Activated T-cell treated with anti-CD3 and anti-CD28 coated beads for 4 hours (primary cell): ENCODE measurements at regions not wholly inside any gene's neighbourhood (a gene's known extent, or its start where the extent isn't known, plus 50 kb on each side); places are given as distances from the start of the nearest gene placed in this dataset.
"Not testable (repeated sequence)": the region's sequence is repeated elsewhere in the genome, so short reads cannot be mapped to it uniquely, and the experiment has no call there.

Experiments
- DNase-seq: peaks from one replicate; pipeline ENCODE4 v3.0.0-alpha.2; 2020

DNA sequence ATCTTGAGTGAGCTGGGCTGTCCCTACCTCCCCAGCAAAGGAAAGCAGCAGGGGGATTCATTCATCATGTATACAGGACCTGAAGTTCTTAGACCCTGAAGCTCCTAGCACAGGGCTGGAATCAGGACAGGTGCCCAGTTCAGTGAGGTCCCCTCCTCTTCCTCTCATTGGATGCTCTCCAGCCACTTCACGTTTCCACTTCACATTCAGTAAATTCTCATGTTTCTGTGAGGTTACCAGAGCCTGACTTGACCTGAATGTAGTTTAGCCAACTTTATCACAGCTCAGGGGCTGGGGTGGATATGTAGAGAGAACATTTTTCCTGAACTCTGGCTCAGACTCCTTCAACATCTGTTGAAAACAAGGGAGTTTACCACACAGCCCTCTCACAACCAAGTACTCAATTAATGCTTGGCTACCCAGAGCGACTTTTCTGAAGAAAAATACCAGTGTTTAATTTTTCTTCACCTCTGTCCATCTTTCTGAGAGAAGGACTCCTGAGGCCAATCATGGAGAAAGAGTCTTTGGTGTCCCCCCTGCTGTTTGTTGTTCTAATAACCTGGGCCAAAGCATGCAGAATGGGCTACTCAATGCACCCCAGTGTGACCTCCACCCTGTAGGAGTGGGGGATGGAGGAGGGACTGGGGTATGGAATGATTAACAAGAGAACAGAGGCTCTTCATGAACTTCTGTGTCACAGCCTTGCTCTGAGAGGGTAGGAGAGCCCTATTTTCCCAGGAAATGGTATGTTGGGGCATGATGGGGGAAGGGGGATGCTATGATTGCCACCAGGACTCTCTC is 108.3 kb upstream of the FGGY start:
- no peak for DNase-seq

DNA sequence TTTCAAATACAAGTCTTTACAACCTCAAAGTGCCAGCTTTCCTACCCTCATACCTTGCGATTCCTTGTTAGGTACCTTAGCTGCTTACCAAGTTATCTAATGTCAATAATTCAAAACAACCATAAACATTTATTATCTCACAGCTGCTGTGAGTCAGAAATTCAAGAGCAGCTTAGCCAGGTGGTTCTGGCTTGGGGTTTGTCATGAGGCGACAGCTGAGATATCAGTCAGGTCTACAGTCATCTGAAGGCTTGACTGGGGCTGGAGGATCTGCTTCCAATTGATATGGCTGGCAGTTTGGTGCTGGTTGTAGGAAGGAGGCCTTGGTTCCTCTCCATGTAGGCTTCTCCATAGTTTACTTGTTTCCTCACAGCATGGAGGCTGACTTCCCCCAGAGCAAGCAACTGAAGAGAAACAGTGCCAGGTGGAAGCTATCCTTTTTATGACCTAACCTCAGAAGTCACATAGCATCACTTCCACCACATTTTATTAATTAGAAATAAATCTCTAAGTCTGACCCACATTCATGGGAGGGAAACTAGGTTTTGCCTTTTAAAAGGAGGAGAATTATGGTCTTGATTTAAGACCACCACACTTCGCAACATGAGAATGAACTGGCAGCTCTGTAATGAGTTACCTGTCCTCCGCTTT is 103.3 kb upstream of the FGGY start:
- DNase-seq: no peak

DNA sequence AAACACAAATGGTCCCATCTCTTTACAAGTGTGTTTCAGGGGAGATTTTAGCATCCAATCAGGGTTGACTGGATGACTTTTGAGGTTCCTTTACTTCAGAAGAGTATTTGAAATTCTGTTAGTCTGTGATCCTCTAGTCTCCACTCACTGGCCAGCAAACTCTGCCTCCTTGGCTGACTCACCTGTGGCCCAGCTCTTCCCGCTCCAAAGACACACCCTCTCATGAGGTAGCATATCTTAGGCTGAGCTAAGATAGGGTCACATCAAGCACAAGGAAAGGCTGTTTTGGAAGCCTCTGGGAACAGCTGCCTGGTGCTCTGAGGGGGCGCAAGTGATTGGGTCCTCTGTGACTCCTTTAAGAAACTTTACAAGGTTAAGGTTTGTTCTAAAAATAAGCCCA is 102.3 kb upstream of the FGGY start:
- DNase-seq: no peak

DNA sequence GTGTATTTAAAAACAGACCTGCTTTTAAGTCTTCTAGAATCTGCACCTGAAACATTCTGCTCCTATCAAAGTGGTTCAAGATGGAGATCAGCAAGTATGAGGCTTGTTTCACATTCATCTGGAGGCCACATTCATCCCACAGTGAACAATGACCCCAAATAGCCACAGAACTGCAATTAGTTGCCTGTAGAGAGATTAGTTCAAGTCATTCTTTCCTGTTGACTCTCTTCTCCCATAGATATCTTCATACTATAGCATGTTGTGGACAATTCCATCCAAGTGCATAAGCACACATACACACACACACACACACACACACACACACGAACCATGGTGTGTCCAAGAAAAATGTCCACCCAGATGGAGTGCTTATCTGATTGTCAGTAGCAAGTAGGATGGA is 101.7 kb upstream of the FGGY start:
- no peak for DNase-seq

DNA sequence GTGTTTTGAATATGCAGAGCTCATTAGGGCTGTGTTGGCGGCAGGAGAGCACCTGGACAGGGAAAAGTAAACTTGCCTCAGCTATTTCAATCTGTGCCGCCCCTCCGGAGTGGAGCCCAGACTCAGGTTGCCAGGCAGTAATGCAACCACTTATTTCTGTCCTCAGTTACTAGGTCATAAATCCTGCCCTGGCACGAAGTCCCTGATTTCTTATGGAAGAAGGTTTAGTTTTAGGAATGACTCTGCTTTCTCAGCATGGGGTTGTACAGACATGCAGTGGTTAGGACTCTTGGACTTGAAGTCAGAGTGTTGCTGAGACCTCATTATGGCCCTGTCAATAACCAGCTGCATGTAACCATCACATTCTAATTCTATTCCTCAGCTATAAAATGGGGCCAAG is 98.3 kb upstream of the FGGY start:
- no peak for DNase-seq

DNA sequence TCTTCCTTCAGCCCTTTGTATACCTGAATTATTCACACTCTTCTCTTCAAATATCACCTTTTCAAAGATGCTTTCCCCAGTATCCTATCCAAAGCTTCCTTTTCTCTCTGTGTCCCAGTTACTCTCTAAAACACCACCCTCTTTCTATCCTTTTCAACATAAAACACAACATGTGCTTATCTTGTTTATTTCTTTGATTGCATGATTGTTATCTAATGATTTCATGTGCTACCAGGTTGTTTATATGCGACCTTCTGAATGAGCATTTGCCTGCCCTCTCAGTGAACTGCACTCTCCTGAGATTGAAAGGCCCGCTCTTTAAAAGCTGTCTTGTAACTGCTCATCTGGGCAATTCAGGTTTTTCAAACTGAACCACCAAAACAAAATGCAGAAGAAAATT is 97.7 kb upstream of the FGGY start:
- DNase-seq: no peak

DNA sequence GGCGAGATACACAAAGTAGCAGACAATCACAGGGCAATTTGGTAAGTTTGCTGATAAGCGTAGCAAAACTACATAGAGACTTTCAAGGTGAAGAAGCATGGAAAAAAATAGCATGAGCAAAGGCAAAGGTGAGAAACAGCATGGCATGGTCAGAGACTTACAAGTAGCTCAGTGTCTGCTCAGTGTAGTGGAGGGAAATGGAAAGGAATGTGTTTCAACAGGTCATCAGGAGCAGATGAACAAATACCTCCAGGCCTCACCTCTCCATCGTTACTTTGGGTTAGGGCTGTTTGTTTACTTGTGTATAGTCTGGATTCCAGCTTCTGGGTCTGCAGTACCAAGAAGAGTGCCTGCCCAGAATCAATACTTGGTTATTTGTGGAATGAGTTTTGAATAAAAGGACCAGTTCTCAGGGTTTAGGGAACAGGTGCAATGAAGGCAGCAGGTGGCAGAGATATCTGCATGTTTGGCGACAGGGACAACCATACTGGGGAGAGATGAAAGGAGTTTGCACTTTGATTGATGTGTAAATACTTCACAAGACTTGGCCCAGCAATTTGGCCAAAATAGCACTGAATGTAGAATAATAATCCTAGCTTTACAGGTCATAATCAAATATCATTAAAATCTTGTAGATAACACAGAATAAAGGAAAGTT is 97.0 kb upstream of the FGGY start:
- DNase-seq: no peak

DNA sequence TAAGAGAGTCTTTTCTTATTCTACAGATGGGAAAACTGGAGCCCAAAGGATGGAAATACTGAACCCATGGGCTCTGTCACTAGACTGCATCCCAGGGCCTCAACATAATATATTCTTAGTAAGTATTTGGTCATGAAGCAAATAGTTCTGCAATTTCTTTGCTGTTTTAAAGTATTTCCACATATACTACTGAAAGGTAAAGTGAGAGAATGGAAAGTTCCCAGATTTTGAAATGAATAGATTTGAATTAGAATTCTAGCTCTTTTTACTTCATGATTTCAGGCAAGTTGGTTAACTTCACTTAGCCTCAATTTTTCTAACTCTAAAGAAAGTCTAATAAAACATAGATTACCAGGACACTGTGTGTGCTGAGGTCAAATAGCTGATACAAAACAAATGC is 95.6 kb upstream of the FGGY start:
- no peak for DNase-seq

DNA sequence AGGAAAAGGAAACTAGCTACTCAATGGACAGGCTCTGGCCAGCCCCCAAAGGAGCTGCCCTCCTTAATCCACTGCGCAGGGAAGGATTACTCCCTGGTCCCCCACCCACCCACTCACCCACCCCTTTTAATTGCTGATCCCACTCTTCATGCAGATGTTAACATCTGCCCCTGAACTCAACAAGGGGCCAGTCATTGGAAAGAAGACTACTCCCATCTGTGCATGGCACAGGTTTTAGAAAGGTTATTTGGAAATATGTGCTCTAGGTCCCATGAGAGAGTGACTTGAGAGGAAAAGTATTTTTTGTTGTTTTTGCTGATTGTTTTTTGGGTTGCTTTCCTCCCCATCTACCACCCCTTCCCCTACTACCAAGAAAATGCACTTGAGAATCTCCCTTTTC is 94.4 kb upstream of the FGGY start:
- no peak for DNase-seq

DNA sequence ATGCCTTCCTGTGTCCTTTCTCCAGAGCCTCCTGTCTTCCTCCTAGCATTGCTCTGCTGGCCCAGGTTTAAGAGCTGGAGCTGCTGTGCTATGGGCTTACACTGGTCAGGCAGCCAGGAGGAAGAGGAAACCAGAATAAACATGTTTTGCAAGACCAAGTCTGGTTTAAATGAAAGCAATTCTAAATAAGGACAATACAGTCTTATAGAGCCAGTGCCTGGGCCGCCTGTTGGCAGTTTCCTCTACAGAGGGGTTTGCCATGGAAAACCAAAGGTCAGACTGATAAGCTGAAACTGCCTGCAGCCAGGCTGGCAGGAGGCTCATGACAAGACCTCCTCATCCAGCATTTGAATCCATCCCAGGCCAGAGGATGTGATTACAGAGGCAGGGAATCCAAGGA is 92.9 kb upstream of the FGGY start:
- no peak for DNase-seq

DNA sequence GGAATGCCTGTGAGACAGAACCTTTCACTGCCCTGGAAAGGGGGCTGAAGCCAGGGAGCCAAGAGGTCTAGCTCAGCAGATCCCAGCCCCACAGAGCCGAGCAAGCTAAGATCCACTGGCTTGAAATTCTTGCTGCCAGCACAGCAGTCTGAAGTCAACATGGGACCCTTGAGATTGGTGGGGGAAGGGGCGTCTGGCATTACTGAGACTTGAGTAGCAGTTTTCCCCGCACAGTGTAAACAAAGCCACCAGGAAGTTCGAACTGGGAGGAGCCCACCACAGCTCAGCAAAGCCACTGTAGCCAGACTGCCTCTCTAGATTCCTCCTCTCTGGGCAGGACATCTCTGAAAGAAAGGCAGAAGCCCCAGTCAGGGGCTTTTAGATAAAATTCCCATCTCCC is 90.3 kb upstream of the FGGY start:
- not testable (repeated sequence) for DNase-seq

DNA sequence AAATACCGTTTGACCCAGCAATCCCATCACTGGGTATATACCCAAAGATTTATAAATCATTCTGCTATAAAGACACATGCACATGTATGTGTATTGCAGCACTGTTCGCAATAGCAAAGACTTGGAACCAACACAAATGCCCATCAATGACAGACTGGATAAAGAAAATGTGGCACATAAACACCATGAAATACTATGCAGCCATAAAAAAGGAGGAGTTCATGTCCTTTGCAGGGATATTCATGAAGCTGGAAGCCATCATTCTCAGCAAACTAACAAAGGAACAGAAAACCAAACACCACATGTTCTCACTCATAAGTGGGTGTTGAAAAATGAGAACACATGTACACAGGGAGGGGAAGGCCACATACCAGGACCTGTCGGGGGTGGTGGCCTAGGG is 86.5 kb upstream of the FGGY start:
- DNase-seq: not testable (repeated sequence)

DNA sequence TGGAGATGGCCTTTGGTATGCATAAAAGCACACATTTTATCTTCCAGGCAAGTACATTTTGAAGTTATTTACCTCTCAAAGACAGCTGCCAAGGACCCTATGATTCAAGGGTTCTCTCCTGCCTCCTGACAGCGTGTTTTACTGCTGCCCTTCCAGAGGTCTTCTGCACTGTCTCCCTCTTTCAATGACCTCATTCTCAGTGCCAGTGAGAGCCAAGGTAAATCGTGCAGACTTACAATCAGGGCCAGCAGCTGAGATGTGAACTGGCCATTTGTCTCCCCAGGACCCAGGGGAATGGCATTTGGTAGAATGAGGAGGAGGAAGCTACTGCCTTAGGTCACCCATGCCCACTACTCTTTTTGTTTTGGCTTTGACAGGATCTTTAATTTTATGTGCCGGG is 84.2 kb upstream of the FGGY start:
- DNase-seq: no peak

DNA sequence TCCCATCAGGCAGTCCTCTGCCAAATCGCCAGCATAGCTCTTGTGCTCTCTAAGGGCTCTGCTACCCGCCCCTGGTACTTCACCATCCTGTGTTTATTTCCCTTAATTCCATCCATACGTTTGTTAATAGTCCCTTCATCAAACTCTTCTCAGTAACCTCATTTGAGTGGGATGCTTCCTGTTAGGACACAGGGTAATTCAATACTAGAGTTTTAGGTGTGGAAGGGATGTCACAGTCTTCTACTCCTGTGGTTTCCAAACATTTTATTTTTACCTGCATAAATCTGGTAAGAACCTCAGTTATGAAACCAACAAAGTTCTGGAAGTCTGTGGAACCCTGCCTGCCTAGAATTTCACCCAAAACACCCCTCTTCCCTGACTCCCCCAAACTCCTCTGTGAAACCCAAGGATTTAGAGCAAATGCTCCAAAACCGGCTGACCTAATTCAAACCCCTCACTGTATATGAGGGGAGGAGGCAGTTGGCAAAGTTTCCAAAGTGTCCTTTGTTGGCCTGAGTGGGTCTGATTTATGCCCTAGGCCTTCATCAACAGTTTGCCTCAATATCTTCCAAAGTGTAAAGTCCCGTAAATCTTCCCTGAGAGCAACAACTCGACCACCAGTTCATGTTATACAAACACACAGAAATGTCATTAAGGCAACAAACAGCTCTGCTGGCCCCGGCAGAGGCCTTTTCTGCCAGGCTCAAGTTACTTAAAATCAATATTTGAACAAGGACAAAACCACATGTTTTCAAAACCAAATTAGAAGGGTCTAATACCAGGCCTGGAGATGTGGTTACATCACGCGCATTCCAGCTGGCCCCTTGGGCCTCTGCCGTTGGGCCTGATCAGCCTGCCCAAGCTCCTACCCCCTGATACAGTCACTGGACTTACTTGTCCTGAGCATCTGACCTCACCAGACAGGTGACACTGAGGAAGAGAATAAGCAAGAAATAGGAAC is 82.4 kb upstream of the FGGY start:
- no peak for DNase-seq

DNA sequence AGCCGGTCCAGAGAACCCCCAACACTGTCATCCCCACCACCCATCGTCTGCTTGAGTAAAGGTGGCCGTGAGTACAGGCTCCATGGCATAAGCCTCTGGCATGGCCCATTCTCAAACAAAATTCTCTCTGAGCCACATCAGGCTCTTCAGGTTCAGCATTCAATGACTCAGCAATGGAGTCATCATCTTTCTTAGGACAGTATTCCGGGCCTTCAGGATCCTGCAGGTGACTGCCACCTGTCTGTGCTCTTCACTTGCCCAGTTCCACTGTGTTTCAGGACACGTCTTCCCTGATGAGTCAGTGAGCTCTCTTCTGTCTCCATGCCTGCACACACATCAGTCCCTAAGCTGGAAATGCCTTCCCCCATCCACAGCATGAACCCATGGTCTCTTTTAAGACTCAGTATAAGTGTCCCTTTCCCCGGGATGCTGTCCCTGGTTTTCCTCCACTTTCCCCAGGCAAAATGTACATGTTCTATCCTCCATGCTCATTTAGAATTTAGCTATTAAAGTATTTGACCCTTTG is 81.1 kb upstream of the FGGY start:
- DNase-seq: no peak

DNA sequence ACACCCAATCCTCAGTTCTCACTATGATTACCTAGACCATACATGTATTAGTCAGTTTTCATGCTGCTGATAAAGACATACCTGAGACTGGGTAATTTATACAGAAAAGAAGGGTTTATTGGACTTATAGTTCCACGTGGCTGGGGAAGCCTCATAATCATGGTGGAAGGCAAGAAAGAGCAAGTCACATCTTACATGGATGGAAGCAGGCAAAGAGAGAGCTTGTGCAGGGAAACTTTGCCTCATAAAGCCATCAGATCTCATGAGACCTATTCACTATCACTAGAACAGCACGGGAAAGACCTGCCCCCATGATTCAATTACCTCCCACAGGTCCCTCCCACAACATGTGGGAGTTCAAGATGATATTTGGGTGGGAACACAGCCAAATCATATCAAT is 79.5 kb upstream of the FGGY start:
- DNase-seq: not testable (repeated sequence)

DNA sequence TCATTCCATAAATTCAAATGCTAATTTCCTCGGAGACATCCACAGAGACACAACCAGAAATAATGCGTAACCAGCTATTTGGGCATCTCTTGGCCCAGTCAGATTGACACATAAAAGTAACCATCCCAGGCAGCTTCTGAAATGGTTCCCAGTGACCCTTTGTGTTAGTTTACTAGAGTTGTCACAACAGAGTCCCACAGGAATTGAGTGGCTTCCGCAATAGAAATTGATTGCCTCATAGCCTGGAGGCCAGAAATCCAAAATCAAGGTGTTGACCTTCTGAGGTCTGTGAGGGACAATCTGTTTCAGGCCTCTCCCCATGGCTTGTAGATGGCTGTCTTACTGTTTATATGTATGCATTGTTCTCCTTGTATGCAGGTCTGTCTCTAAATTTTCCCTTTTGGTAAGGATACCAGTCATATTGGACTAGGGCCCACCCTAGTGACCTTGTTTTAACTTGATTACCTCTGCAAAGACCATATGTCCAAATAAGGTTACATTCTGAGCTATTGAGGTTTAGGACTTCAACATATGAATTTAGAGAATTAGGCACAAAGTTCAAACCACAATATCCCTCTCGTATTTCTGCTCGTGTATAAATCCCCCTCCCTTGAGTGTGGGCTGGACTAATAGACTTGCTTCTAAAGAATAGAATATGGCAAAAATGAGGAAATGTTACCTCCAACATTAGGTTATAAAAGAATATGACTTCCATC is 78.2 kb upstream of the FGGY start:
- no peak for DNase-seq

DNA sequence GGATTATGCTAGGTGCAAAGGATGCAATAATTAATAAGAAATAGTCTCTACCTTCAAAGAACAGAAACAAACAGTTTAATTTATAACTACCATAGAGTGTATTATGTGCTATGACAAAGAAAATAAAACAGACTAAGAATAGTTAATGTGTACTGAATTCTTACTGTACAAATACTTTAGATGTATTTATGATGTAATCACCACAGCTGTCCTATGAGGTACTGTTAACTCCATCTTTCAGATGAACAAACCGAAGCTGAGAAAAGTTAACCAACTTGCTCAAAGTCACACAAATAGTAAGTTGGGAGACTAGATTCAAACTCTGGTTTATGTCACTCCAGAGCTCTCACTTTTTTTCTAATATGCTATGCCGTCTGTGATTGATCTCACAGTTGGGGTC is 77.0 kb upstream of the FGGY start:
- DNase-seq: no peak

DNA sequence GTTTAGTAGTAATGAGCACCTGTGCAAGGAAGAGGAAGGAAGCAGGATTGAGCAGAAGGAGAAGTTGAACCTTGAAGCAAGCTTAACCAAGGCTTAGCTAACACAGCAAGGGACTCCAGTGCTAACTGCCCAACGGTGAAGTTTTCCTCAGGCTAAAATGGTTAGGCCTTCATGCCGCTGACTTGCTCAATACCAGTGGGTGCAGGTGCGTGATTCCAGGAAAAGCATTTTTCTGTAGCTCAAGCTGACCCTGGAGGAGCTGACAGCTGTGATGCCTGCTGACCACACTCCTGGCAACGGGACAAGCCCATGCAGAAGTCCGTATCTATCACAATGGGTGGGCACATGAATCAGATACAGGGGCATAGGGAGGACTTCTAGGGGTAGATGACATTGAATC is 76.5 kb upstream of the FGGY start:
- no peak for DNase-seq

DNA sequence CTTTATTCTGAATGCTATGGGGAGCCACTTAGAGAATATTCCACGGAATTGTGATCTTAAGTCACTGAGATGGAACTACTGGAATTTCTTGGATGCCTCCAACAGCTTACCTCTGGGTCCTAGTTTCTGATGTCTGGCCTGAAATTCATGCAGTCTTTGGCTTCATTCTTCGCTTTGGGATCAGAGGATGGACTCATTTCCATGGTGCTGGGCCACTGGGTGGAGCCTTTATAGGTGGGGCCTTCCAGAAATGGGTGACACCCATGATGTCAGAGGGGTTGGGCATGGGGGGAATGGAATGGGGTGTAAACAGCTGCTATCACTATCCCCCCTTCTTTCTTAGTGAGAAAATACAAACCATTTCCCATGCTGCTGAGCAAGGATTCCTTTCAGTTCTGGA is 73.7 kb upstream of the FGGY start:
- no peak for DNase-seq

DNA sequence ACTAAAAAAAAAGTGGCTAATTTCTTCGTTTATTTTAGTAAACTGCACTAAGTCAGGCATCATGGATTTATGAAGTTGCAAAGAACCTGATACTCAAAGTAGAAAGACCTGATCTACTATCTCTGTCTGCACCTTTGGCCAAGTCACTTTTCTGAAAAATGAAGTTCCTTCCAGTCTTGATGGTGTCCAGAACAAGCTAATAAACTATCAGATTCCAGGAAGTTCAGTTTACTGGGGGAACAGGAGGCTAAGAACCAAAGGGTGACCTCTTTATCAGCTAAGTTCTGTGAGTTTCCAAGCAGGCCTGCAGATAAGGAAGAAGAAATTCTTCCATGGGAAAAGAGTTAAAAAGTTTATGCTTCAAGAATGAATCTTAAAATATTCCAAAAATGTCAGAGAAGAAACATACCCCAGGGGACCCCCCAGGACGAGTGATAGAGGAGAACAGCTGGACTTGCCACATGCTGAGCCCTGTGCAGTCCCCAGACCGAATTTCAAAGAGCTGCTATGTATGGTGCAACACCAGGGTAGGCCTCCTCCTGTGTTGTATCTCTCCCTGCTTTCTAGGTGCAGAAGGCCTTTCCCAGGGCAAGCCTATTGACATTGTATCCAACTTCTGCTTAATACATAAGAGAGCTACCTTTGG is 72.8 kb upstream of the FGGY start:
- DNase-seq: no peak
